ENCODE measurements at regions not wholly inside any gene's neighbourhood (a gene's known extent, or its start where the extent isn't known, plus 50 kb on each side); places are given as distances from the start of the nearest gene placed in this dataset.

DNA sequence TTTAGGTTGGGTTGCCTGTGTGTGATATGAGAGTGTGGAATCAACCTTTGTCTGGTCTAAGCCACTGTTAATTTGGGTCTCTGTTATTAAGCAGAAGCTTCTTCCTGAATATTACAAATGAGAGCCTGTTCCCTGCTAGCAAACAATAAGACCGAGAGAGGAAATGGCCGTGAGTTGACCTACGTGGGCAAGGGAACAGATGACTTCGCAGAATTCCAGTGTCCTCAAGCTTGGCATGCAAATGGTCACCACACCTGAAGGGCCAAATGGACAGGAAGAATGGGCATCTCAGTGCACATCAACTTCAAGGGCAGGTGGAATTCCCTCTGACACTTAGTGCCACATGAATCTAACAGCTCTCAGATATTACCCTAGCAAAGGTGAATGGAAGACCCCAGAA, 250.8 kb upstream of the FOXF1 start:
- TF ChIP-seq CTCF (IDR thresholded peaks at IDR 0.05) (no peak), POLR2AphosphoS5 (IDR thresholded peaks at IDR 0.05; ENCODE audit: low read depth, low read length) (no peak), REST (IDR thresholded peaks at IDR 0.05; ENCODE audit: insufficient read depth in 1 of 2, low read depth in 2 of 2, low read length in 1 of 2) (no peak), TCF7L2 (IDR thresholded peaks at IDR 0.05; ENCODE audit: low read depth, low read length) (no peak)

Measured in Panc1 (cell line).